K562 (cell line): ENCODE measurements at regions not wholly inside any gene's neighbourhood (a gene's known extent, or its start where the extent isn't known, plus 50 kb on each side); places are given as distances from the start of the nearest gene placed in this dataset.

Experiments used
- ATAC-seq: fragments of 200-7000 bp; cut with Tn5 transposase; 3 replicates; pipeline ENCODE4 v1.9.1; 2020; ENCODE audit warnings: moderate library complexity
- BruUV-seq: library from RNA; stranded (reverse); fragments of 400-500 nt; replicated peaks from 2 replicates; lab custom pipeline; 2021; lab: Mats Ljungman, UMichigan
- CTCF ChIA-PET: fragments of 300-600 bp; formaldehyde crosslinking; extraction: SDS; loops from one replicate; lab custom pipeline; 2021; ENCODE audit warnings: low intra/inter-chr PET ratio; lab: Yijun Ruan, JAX
- POLR2A ChIA-PET: fragments of 300-600, 350-650 bp; sonication (Branson Sonifier 250); formaldehyde crosslinking; extraction: SDS; loops from one replicate; lab custom pipeline; 2021; ENCODE audit warnings: antibody characterized with exemption, inconsistent platforms; lab: Yijun Ruan, JAX
- DNase-seq, 4 experiments: peaks; one replicate each; pipeline versions ENCODE4 v3.0.0 to v3.0.0-alpha.2; 2011 to 2018; ENCODE audit warnings: low spot score in 3 of 4, mixed read lengths in 3 of 4; ENCODE audit errors: extremely low read depth in 1 of 4
- FAIRE-seq: peaks from 2 replicates; lab custom pipeline; 2011; peaks lifted over from hg19 to GRCh38; lab: Jason Lieb, UNC
- H2AFZ ChIP-seq: 2 replicates; pipeline ENCODE4 v1.6.0; 2011; ENCODE audit warnings: low read depth, low read length, control low read depth, inconsistent platforms
- H3K27ac ChIP-seq: fragments of 200-600 bp; 3 replicates; pipeline ENCODE4 v1.8.0; 2011; ENCODE audit warnings: low read depth, mild to moderate bottlenecking, control low read depth, inconsistent platforms, low read length, moderate library complexity, mixed read lengths; ENCODE audit errors: extremely low read depth
- H3K27me3 ChIP-seq, 2 experiments: fragments of 300-600 bp in 1 of 2; 2 replicates in 1 of 2; 3 replicates in 1 of 2; pipeline versions ENCODE4 v1.6.0 to v1.8.0; 2011; ENCODE audit warnings: inconsistent platforms in 2 of 2, low read length in 2 of 2, mild to moderate bottlenecking in 1 of 2, mixed read lengths in 1 of 2, moderate library complexity in 1 of 2; ENCODE audit not compliant: control insufficient read depth in 2 of 2, insufficient read depth in 2 of 2
- H3K36me3 ChIP-seq: fragments of 300-600 bp; 3 replicates; pipeline ENCODE4 v1.8.0; 2011; ENCODE audit warnings: mild to moderate bottlenecking, low read length, inconsistent platforms; ENCODE audit not compliant: control insufficient read depth, insufficient read depth
- H3K4me1 ChIP-seq, 2 experiments: fragments of 200-600 bp in 1 of 2; replicated peaks in 1 of 2; 2 replicates in 1 of 2; 3 replicates in 1 of 2; pipeline versions ENCODE4 v1.5.1 to v1.8.0; 2011; ENCODE audit warnings: inconsistent platforms in 2 of 2, low read length in 2 of 2, mild to moderate bottlenecking in 1 of 2, mixed read lengths in 1 of 2, moderate library complexity in 1 of 2; ENCODE audit not compliant: control insufficient read depth in 2 of 2, insufficient read depth in 2 of 2
- H3K4me2 ChIP-seq: 2 replicates; pipeline ENCODE4 v1.6.1; 2011; ENCODE audit warnings: low read length, control low read depth, inconsistent platforms, mixed read lengths; ENCODE audit not compliant: insufficient read depth
- H3K4me3 ChIP-seq: fragments of 200-600 bp; sonication (generic), shearing (Covaris generic); 2 replicates; pipeline ENCODE4 v1.5.1; 2016; ENCODE audit warnings: control low read depth, inconsistent platforms
- H3K79me2 ChIP-seq: fragments of 200-600 bp; 3 replicates; pipeline ENCODE4 v1.8.0; 2011; ENCODE audit warnings: low read length, inconsistent platforms; ENCODE audit not compliant: control insufficient read depth, insufficient read depth
- H3K9ac ChIP-seq, 2 experiments: 2 replicates each; pipeline versions ENCODE4 v1.6.0 to v1.6.1; 2011; ENCODE audit warnings: low read depth in 2 of 2, low read length in 2 of 2, control low read depth in 1 of 2, inconsistent platforms in 1 of 2, mild to moderate bottlenecking in 1 of 2, mixed read lengths in 1 of 2; ENCODE audit not compliant: insufficient read depth in 1 of 2
- H3K9me1 ChIP-seq: one replicate; pipeline ENCODE4 v1.6.0; 2011; ENCODE audit warnings: inconsistent platforms, mild to moderate bottlenecking, low read length, moderate library complexity; ENCODE audit not compliant: control insufficient read depth, insufficient read depth
- H3K9me3 ChIP-seq: replicated peaks from 2 replicates; pipeline ENCODE4 v1.5.1; 2011; ENCODE audit warnings: low read depth, low read length, inconsistent platforms; ENCODE audit not compliant: control insufficient read depth, insufficient read depth
- H4K20me1 ChIP-seq: replicated peaks from 2 replicates; pipeline ENCODE4 v1.6.1; 2011; ENCODE audit warnings: low read length, inconsistent platforms, mixed read lengths; ENCODE audit not compliant: control insufficient read depth, insufficient read depth
- CCNT2 ChIP-seq: IDR thresholded peaks from 2 replicates; pipeline ENCODE4 v1.6.1; 2011; ENCODE audit warnings: borderline replicate concordance, low read depth, mild to moderate bottlenecking, moderate library complexity, mixed read lengths, low read length; ENCODE audit not compliant: insufficient read length; ENCODE audit errors: extremely low read depth
- CXXC5 ChIP-seq: fragments of 250-450 bp; sonication (Bioruptor Pico); IDR thresholded peaks from 2 replicates; pipeline ENCODE4 v1.8.0; 2022; ENCODE audit warnings: inconsistent platforms, mild to moderate bottlenecking, moderate library complexity
- KDM4B ChIP-seq, 2 experiments: fragments of 450-650 bp in 1 of 2; sonication (generic) in 1 of 2; IDR thresholded peaks; 2 replicates each; pipeline ENCODE4 v1.6.1; 2016 to 2017; ENCODE audit warnings: borderline replicate concordance in 2 of 2, antibody characterized with exemption in 1 of 2, low read depth in 1 of 2, mild to moderate bottlenecking in 1 of 2
- ZNF239 ChIP-seq: fragments of 250-450 bp; sonication (Bioruptor Pico); IDR thresholded peaks from 2 replicates; pipeline ENCODE4 v1.4.0; 2020; ENCODE audit warnings: mild to moderate bottlenecking
- WGBS: fragments of 100-300 bp; shearing (Covaris generic); methylation state at CpG from one replicate; pipeline ENCODE4 v1.1.6; 2016; ENCODE audit warnings: low coverage, mixed read lengths; ENCODE audit not compliant: insufficient coverage; ENCODE audit errors: missing lambda C conversion rate; 5-methylcytosine and 5-hydroxymethylcytosine counted together
- in situ Hi-C: fragments of 300-500 bp; cut with MboI; formaldehyde crosslinking; loops from 4 replicates; pipeline ENCODE4 v1.15.0; 2018; ENCODE audit warnings: inconsistent platforms, mixed read lengths
- intact Hi-C: fragments of 100-400 bp; cut with micrococcal nuclease; formaldehyde crosslinking; loops from 2 replicates; pipeline ENCODE4 v1.14.2; 2022
- TF ChIP-seq, protein P1 (sequence below), 2 experiments: IDR thresholded peaks; 2 replicates each; pipeline ENCODE4 v1.6.1; 2012; ENCODE audit warnings: improper control_type of control experiment in 2 of 2, low read depth in 2 of 2, low read length in 2 of 2, borderline replicate concordance in 1 of 2

DNA sequence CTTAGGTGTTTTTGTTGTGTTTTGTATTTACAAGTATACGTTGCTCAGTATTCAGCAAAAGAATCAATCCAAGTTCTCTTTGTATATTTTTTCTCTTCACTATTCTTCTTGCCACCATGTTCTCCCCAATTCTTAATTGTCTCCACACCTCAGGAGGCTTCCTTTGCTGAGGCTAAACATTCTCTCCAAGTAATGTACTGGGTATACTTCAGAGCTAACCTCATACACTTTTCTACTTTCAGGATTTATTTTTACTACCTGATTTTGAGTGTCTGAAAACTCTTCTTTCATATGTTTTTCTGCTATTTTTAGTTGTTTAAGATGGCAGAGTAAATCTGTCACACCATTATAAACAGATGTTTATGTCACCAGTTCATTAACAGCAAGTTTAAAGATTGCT lies 354.8 kb upstream of the KCND2 start:
- ChIA-PET POLR2A (interaction anchor here (1.0 to 1.7 kb wide), 2 partner anchors 9 to 11 kb away, joined by 3 to 4 read pairs; no protein-coding TSS in a partner anchor), CTCF (no interaction called here)
- H3K27me3 ChIP-seq: no peaks in the 10 kb centered on the region
- H3K79me2 ChIP-seq: no peaks in the 10 kb centered on the region
- H3K4me3 ChIP-seq: no peak overlapping the region
- FAIRE-seq (no peak), DNase-seq (no peak), ATAC-seq (no peak)
- H3K27ac ChIP-seq: no peak overlapping the region
- no TSS peak for BruUV-seq
- H3K4me2 ChIP-seq: no peak overlapping the region
- TF ChIP-seq ZNF239 (CRISPR knock-in tag): no peak
- TF ChIP-seq CXXC5 (CRISPR knock-in tag): no peak
- TF ChIP-seq CCNT2: no peak
- TF ChIP-seq KDM4B (IDR thresholded peaks at IDR 0.05; ENCODE audit: borderline replicate concordance in 2 of 2, low read depth in 1 of 2): no peak
- TF ChIP-seq, protein P1, sequence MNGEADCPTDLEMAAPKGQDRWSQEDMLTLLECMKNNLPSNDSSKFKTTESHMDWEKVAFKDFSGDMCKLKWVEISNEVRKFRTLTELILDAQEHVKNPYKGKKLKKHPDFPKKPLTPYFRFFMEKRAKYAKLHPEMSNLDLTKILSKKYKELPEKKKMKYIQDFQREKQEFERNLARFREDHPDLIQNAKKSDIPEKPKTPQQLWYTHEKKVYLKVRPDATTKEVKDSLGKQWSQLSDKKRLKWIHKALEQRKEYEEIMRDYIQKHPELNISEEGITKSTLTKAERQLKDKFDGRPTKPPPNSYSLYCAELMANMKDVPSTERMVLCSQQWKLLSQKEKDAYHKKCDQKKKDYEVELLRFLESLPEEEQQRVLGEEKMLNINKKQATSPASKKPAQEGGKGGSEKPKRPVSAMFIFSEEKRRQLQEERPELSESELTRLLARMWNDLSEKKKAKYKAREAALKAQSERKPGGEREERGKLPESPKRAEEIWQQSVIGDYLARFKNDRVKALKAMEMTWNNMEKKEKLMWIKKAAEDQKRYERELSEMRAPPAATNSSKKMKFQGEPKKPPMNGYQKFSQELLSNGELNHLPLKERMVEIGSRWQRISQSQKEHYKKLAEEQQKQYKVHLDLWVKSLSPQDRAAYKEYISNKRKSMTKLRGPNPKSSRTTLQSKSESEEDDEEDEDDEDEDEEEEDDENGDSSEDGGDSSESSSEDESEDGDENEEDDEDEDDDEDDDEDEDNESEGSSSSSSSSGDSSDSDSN (IDR thresholded peaks at IDR 0.05; ENCODE audit: borderline replicate concordance in 1 of 2, low read depth in 2 of 2, low read length in 2 of 2): no peak
- intact Hi-C loops: no loop called here
- no peaks in the 10 kb centered on the region for H3K36me3 ChIP-seq
- H3K9me3 ChIP-seq: no peaks in the 10 kb centered on the region; the same call in 1 of the 2 replicates
- no peaks in the 10 kb centered on the region for H3K9me1 ChIP-seq
- H4K20me1 ChIP-seq: no peaks in the 10 kb centered on the region
- H3K4me1 ChIP-seq: no peaks in the 10 kb centered on the region
- no peak overlapping the region for H2AFZ ChIP-seq
- WGBS: 52% methylated on average over 1 of the region's 1 CpG
- H3K9ac ChIP-seq: no peak overlapping the region
- in situ Hi-C loops: no loop called here
